ENCODE measurements at regions not wholly inside any gene's neighbourhood (a gene's known extent, or its start where the extent isn't known, plus 50 kb on each side); places are given as distances from the start of the nearest gene placed in this dataset.
"Not testable (repeated sequence)": the region's sequence is repeated elsewhere in the genome, so short reads cannot be mapped to it uniquely, and the experiment has no call there.

DNA sequence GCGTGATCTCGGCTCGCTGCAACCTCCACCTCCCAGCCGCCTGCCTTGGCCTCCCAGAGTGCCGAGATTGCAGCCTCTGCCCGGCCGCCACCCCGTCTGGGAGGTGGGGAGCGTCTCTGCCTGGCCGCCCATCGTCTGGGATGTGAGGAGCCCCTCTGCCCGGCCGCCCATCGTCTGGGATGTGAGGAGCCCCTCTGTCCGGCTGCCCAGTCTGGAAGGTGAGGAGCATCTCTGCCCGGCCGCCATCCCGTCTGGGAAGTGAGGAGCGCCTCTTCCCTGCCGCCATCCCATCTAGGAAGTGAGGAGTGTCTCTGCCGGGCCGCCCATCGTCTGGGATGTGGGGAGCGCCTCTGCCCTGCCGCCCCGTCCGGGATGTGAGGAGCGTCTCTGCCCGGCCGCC is 56.9 kb upstream of the FOXE1 start:
- TF ChIP-seq, protein P1, sequence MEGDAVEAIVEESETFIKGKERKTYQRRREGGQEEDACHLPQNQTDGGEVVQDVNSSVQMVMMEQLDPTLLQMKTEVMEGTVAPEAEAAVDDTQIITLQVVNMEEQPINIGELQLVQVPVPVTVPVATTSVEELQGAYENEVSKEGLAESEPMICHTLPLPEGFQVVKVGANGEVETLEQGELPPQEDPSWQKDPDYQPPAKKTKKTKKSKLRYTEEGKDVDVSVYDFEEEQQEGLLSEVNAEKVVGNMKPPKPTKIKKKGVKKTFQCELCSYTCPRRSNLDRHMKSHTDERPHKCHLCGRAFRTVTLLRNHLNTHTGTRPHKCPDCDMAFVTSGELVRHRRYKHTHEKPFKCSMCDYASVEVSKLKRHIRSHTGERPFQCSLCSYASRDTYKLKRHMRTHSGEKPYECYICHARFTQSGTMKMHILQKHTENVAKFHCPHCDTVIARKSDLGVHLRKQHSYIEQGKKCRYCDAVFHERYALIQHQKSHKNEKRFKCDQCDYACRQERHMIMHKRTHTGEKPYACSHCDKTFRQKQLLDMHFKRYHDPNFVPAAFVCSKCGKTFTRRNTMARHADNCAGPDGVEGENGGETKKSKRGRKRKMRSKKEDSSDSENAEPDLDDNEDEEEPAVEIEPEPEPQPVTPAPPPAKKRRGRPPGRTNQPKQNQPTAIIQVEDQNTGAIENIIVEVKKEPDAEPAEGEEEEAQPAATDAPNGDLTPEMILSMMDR (conservative IDR thresholded peaks at IDR 0.05), result not testable (repeated sequence)
- TF ChIP-seq ZFX (IDR thresholded peaks at IDR 0.05), result not testable (repeated sequence)

Data from C4-2B (cell line).